Umbilical cord (tissue), 1 donor: ENCODE measurements at regions not wholly inside any gene's neighbourhood (a gene's known extent, or its start where the extent isn't known, plus 50 kb on each side); places are given as distances from the start of the nearest gene placed in this dataset.

Experiments used
- DNase-seq: peaks from one replicate; pipeline ENCODE4 v3.0.0-alpha.2; 2015; ENCODE audit warnings: low spot score

- no peak for DNase-seq
These were observed 67.9 kb upstream of the GALNT2 start for GRCh38 chr1:229999004-229999670.

GRCh38 chr1:230000493-230001184 lies 66.4 kb upstream of the GALNT2 start:
- no peak for DNase-seq

GRCh38 chr1:230002164-230002803 lies 64.8 kb upstream of the GALNT2 start:
- DNase-seq: peak; percentile 33

GRCh38 chr1:230003409-230003808 lies 63.6 kb upstream of the GALNT2 start:
- DNase-seq: no peak

GRCh38 chr1:230005040-230005439 lies 62.0 kb upstream of the GALNT2 start:
- DNase-seq: no peak

GRCh38 chr1:230008721-230009120 lies 58.3 kb upstream of the GALNT2 start:
- no peak for DNase-seq

GRCh38 chr1:230009611-230010313 lies 57.3 kb upstream of the GALNT2 start:
- DNase-seq: no peak

GRCh38 chr1:230010603-230011332 lies 56.3 kb upstream of the GALNT2 start:
- DNase-seq: no peak

GRCh38 chr1:230011333-230012092 lies 55.5 kb upstream of the GALNT2 start:
- no peak for DNase-seq

GRCh38 chr1:230012093-230012393 lies 55.0 kb upstream of the GALNT2 start:
- no peak for DNase-seq

- DNase-seq: no peak
These were observed 54.3 kb upstream of the GALNT2 start for GRCh38 chr1:230012741-230013140.

- no peak for DNase-seq
These were observed 50.9 kb upstream of the GALNT2 start for GRCh38 chr1:230016159-230016558.
